DOHH2 (cell line): ENCODE measurements at regions not wholly inside any gene's neighbourhood (a gene's known extent, or its start where the extent isn't known, plus 50 kb on each side); places are given as distances from the start of the nearest gene placed in this dataset.

Experiments used
- EZH2phosphoT487 ChIP-seq: fragments of 200-600 bp; sonication (generic); IDR thresholded peaks from 2 replicates; pipeline ENCODE4 v1.6.1; 2017; ENCODE audit warnings: borderline replicate concordance, mild to moderate bottlenecking, antibody characterized with exemption, low read length, moderate library complexity, mixed read lengths
- TF ChIP-seq, protein P1 (sequence below): fragments of 200-600 bp; sonication (generic); IDR thresholded peaks from one replicate; pipeline ENCODE4 v1.5.1; 2014; ENCODE audit warnings: antibody characterized with exemption, mild to moderate bottlenecking, low read depth, low read length; ENCODE audit not compliant: poor library complexity, severe bottlenecking

DNA sequence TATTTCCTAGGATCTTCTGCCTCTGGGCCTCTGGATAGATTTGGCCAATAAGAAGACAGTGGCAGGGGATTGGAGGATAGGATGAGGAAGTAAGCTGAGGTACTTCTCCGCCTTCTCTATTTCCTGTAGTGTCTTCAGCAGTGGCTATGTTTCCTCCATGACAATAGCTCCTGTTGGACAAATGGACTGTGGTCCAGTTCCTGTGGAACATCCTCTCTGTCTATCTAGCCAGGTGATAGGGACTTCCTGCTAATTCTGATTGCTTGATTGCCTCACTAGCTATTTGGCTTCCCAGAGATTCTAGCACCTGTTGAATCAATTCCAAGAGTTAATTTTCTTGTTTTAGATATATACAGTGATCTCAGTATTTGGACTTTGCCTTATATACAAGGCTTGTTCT is 456.2 kb upstream of the NECTIN3 start:
- TF ChIP-seq, protein P1, sequence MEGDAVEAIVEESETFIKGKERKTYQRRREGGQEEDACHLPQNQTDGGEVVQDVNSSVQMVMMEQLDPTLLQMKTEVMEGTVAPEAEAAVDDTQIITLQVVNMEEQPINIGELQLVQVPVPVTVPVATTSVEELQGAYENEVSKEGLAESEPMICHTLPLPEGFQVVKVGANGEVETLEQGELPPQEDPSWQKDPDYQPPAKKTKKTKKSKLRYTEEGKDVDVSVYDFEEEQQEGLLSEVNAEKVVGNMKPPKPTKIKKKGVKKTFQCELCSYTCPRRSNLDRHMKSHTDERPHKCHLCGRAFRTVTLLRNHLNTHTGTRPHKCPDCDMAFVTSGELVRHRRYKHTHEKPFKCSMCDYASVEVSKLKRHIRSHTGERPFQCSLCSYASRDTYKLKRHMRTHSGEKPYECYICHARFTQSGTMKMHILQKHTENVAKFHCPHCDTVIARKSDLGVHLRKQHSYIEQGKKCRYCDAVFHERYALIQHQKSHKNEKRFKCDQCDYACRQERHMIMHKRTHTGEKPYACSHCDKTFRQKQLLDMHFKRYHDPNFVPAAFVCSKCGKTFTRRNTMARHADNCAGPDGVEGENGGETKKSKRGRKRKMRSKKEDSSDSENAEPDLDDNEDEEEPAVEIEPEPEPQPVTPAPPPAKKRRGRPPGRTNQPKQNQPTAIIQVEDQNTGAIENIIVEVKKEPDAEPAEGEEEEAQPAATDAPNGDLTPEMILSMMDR = no peak
- no peak for TF ChIP-seq EZH2phosphoT487
